ENCODE measurements at regions not wholly inside any gene's neighbourhood (a gene's known extent, or its start where the extent isn't known, plus 50 kb on each side); places are given as distances from the start of the nearest gene placed in this dataset.

DNA sequence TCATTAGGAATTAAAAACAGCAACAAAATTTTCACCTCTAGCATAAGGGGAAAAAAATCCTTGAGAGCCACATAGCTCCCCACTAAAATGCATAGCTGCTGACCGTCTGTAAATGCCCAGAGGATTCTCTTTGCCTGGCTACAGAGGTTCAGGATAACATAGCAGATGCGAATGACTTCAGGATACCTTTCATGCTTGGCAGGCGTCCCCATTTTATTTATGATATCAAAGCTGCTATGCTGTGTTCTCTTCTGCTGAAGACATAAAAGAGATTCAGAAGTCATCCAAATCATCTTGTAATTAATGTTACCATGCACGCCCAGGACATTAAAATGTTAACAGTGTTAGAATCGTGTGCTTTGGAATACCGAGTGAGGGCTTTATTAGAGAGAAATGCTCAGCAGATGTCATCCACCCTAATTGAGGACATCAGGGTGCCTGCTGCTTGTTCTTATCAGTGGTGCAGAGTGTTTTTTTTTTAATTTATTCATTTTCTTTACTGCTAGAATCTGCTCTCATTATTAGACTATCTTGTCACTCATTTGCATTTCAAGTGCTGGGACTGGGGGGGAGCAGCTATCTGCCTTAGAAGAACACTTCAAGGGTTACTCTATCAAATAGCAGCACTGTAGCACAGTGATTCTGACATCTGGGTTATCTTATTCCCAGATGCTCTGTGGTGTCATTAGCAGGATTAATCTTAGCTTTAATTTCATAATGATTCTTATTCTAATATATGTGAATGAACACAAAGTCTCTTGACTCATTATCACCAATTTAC lies 139.5 kb downstream of the ZNF326 start:
- Histone ChIP-seq H3K23me2 (ENCODE audit: insufficient read length, low read depth, low read length, poor library complexity, severe bottlenecking) (no peaks in the 10 kb centered on the region), H3K14ac (ENCODE audit: insufficient read depth, low read length) (no peak overlapping the region), H3K18ac (ENCODE audit: insufficient read length, low read depth, low read length) (no peak overlapping the region), H3K4me2 (ENCODE audit: insufficient read depth, insufficient read length, low read length) (no peak overlapping the region), H3K56ac (ENCODE audit: insufficient read length, low read depth, low read length) (no peak overlapping the region), H2AFZ (ENCODE audit: low read length) (no peak overlapping the region), H3K23ac (ENCODE audit: insufficient read length, low read depth, low read length) (no peak overlapping the region), H2BK5ac (ENCODE audit: insufficient read length, low read length) (no peak overlapping the region), H2BK20ac (ENCODE audit: low read depth, low read length, poor library complexity, severe bottlenecking) (no peak overlapping the region), H2BK120ac (ENCODE audit: low read depth, low read length, poor library complexity, severe bottlenecking) (no peak overlapping the region), H3K79me1 (ENCODE audit: insufficient read depth, low read depth, low read length, poor library complexity, severe bottlenecking) (no peaks in the 10 kb centered on the region), H4K20me1 (ENCODE audit: control insufficient read depth, insufficient read depth, insufficient read length) (no peaks in the 10 kb centered on the region), H3K27me3 (ENCODE audit: insufficient read depth, low read length) (no peaks in the 10 kb centered on the region), H4K8ac (replicated peaks; ENCODE audit: insufficient read length, low read depth, low read length) (no peak overlapping the region), H3K79me2 (ENCODE audit: insufficient read depth, low read length) (no peaks in the 10 kb centered on the region), H3K27ac (ENCODE audit: insufficient read length, low read depth, low read length) (no peak overlapping the region), H2AK5ac (ENCODE audit: insufficient read length, low read length) (no peak overlapping the region), H4K5ac (ENCODE audit: insufficient read length, low read depth, low read length) (no peak overlapping the region), H3K4me1 (ENCODE audit: insufficient read depth, low read length) (no peaks in the 10 kb centered on the region), H4K91ac (ENCODE audit: insufficient read length, low read depth, low read length) (no peak overlapping the region), H3K9me3 (ENCODE audit: control insufficient read depth, low read depth, low read length) (peaks cover 2% of the 10 kb centered on the region), H2BK15ac (ENCODE audit: low read depth, low read length) (no peak overlapping the region), H3K9ac (ENCODE audit: extremely low read depth, insufficient read length, low read length) (no peak overlapping the region), H2BK12ac (ENCODE audit: insufficient read length, low read depth, low read length) (no peak overlapping the region), H3T11ph (ENCODE audit: low read length) (no peak overlapping the region), H3K4ac (ENCODE audit: low read depth, low read length) (no peak overlapping the region)
- Mint-ChIP-seq H3K36me3 (ENCODE audit: insufficient read depth in 1 of 3, low read depth in 3 of 3) (peaks cover 8 to 23% (median 8%) of the 10 kb centered on the region in 3 experiments), H3K27me3 (ENCODE audit: low read depth) (peaks cover 3% of the 10 kb centered on the region; the same call in 1 of the 2 replicates), H3K27ac (no peak overlapping the region), H3K4me3 (no peak overlapping the region), H3K4me1 (peaks cover 0 to 5% of the 10 kb centered on the region in 2 experiments; a peak in 1 of 4 replicates), H3K9me3 (peaks cover 22 to 24% of the 10 kb centered on the region in 2 experiments)
- WGBS (ENCODE audit: extremely low coverage, insufficient read length, low lambda C conversion rate), result no CpG with 5 or more reads among the region's 6 CpGs
- TF ChIP-seq, protein P1, sequence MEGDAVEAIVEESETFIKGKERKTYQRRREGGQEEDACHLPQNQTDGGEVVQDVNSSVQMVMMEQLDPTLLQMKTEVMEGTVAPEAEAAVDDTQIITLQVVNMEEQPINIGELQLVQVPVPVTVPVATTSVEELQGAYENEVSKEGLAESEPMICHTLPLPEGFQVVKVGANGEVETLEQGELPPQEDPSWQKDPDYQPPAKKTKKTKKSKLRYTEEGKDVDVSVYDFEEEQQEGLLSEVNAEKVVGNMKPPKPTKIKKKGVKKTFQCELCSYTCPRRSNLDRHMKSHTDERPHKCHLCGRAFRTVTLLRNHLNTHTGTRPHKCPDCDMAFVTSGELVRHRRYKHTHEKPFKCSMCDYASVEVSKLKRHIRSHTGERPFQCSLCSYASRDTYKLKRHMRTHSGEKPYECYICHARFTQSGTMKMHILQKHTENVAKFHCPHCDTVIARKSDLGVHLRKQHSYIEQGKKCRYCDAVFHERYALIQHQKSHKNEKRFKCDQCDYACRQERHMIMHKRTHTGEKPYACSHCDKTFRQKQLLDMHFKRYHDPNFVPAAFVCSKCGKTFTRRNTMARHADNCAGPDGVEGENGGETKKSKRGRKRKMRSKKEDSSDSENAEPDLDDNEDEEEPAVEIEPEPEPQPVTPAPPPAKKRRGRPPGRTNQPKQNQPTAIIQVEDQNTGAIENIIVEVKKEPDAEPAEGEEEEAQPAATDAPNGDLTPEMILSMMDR (conservative IDR thresholded peaks at IDR 0.05), result no peak
- no peak for DNase-seq
